K562 (cell line): ENCODE measurements at regions not wholly inside any gene's neighbourhood (a gene's known extent, or its start where the extent isn't known, plus 50 kb on each side); places are given as distances from the start of the nearest gene placed in this dataset.
"Not testable (repeated sequence)": the region's sequence is repeated elsewhere in the genome, so short reads cannot be mapped to it uniquely, and the experiment has no call there.

Experiments
- ATAC-seq: fragments of 200-7000 bp; cut with Tn5 transposase; 3 replicates; pipeline ENCODE4 v1.9.1; 2020; ENCODE audit warnings: moderate library complexity
- BruUV-seq: library from RNA; stranded (reverse); fragments of 400-500 nt; replicated peaks from 2 replicates; lab custom pipeline; 2021; lab: Mats Ljungman, UMichigan
- CTCF ChIA-PET: fragments of 300-600 bp; formaldehyde crosslinking; extraction: SDS; loops from one replicate; lab custom pipeline; 2021; ENCODE audit warnings: low intra/inter-chr PET ratio; lab: Yijun Ruan, JAX
- POLR2A ChIA-PET: fragments of 300-600, 350-650 bp; sonication (Branson Sonifier 250); formaldehyde crosslinking; extraction: SDS; loops from one replicate; lab custom pipeline; 2021; ENCODE audit warnings: antibody characterized with exemption, inconsistent platforms; lab: Yijun Ruan, JAX
- DNase-seq, 4 experiments: peaks; one replicate each; pipeline versions ENCODE4 v3.0.0 to v3.0.0-alpha.2; 2011 to 2018; ENCODE audit warnings: low spot score in 3 of 4, mixed read lengths in 3 of 4; ENCODE audit errors: extremely low read depth in 1 of 4
- FAIRE-seq: peaks from 2 replicates; lab custom pipeline; 2011; peaks lifted over from hg19 to GRCh38; lab: Jason Lieb, UNC
- H2AFZ ChIP-seq: 2 replicates; pipeline ENCODE4 v1.6.0; 2011; ENCODE audit warnings: low read depth, low read length, control low read depth, inconsistent platforms
- H3K27ac ChIP-seq: fragments of 200-600 bp; 3 replicates; pipeline ENCODE4 v1.8.0; 2011; ENCODE audit warnings: low read depth, mild to moderate bottlenecking, control low read depth, inconsistent platforms, low read length, moderate library complexity, mixed read lengths; ENCODE audit errors: extremely low read depth
- H3K27me3 ChIP-seq, 2 experiments: fragments of 300-600 bp in 1 of 2; 2 replicates in 1 of 2; 3 replicates in 1 of 2; pipeline versions ENCODE4 v1.6.0 to v1.8.0; 2011; ENCODE audit warnings: inconsistent platforms in 2 of 2, low read length in 2 of 2, mild to moderate bottlenecking in 1 of 2, mixed read lengths in 1 of 2, moderate library complexity in 1 of 2; ENCODE audit not compliant: control insufficient read depth in 2 of 2, insufficient read depth in 2 of 2
- H3K36me3 ChIP-seq: fragments of 300-600 bp; 3 replicates; pipeline ENCODE4 v1.8.0; 2011; ENCODE audit warnings: mild to moderate bottlenecking, low read length, inconsistent platforms; ENCODE audit not compliant: control insufficient read depth, insufficient read depth
- H3K4me1 ChIP-seq, 2 experiments: fragments of 200-600 bp in 1 of 2; replicated peaks in 1 of 2; 2 replicates in 1 of 2; 3 replicates in 1 of 2; pipeline versions ENCODE4 v1.5.1 to v1.8.0; 2011; ENCODE audit warnings: inconsistent platforms in 2 of 2, low read length in 2 of 2, mild to moderate bottlenecking in 1 of 2, mixed read lengths in 1 of 2, moderate library complexity in 1 of 2; ENCODE audit not compliant: control insufficient read depth in 2 of 2, insufficient read depth in 2 of 2
- H3K4me2 ChIP-seq: 2 replicates; pipeline ENCODE4 v1.6.1; 2011; ENCODE audit warnings: low read length, control low read depth, inconsistent platforms, mixed read lengths; ENCODE audit not compliant: insufficient read depth
- H3K4me3 ChIP-seq: fragments of 200-600 bp; sonication (generic), shearing (Covaris generic); 2 replicates; pipeline ENCODE4 v1.5.1; 2016; ENCODE audit warnings: control low read depth, inconsistent platforms
- H3K79me2 ChIP-seq: fragments of 200-600 bp; 3 replicates; pipeline ENCODE4 v1.8.0; 2011; ENCODE audit warnings: low read length, inconsistent platforms; ENCODE audit not compliant: control insufficient read depth, insufficient read depth
- H3K9ac ChIP-seq, 2 experiments: 2 replicates each; pipeline versions ENCODE4 v1.6.0 to v1.6.1; 2011; ENCODE audit warnings: low read depth in 2 of 2, low read length in 2 of 2, control low read depth in 1 of 2, inconsistent platforms in 1 of 2, mild to moderate bottlenecking in 1 of 2, mixed read lengths in 1 of 2; ENCODE audit not compliant: insufficient read depth in 1 of 2
- H3K9me1 ChIP-seq: one replicate; pipeline ENCODE4 v1.6.0; 2011; ENCODE audit warnings: inconsistent platforms, mild to moderate bottlenecking, low read length, moderate library complexity; ENCODE audit not compliant: control insufficient read depth, insufficient read depth
- H3K9me3 ChIP-seq: replicated peaks from 2 replicates; pipeline ENCODE4 v1.5.1; 2011; ENCODE audit warnings: low read depth, low read length, inconsistent platforms; ENCODE audit not compliant: control insufficient read depth, insufficient read depth
- H4K20me1 ChIP-seq: replicated peaks from 2 replicates; pipeline ENCODE4 v1.6.1; 2011; ENCODE audit warnings: low read length, inconsistent platforms, mixed read lengths; ENCODE audit not compliant: control insufficient read depth, insufficient read depth
- CREB1 ChIP-seq, 2 experiments: sonication (generic) in 1 of 2; formaldehyde crosslinking in 1 of 2; IDR thresholded peaks; 2 replicates each; pipeline versions ENCODE4 v1.6.1 to v1.8.0; 2012 to 2022; ENCODE audit warnings: inconsistent platforms in 1 of 2, mild to moderate bottlenecking in 1 of 2, missing genetic modification reagents in 1 of 2, moderate library complexity in 1 of 2
- CREM ChIP-seq: IDR thresholded peaks from 2 replicates; pipeline ENCODE4 v1.6.1; 2014; ENCODE audit warnings: antibody characterized with exemption, low read depth
- FOSL1 ChIP-seq: fragments of 200-800 bp; sonication (Bioruptor generic); conservative IDR thresholded peaks from 2 replicates; pipeline ENCODE4 v1.6.1; 2016; ENCODE audit warnings: missing genetic modification characterization, missing compliant biosample characterization
- GABPA ChIP-seq: fragments of 200-800 bp; sonication (Bioruptor generic); conservative IDR thresholded peaks from 2 replicates; pipeline ENCODE4 v1.6.1; 2016; ENCODE audit warnings: low read depth, missing genetic modification characterization, missing compliant biosample characterization
- JUND ChIP-seq, 2 experiments: IDR thresholded peaks; 2 replicates in 1 of 2; 3 replicates in 1 of 2; pipeline ENCODE4 v1.6.1; 2011; ENCODE audit warnings: borderline replicate concordance in 2 of 2, low read depth in 2 of 2, low read length in 2 of 2, improper control_type of control experiment in 1 of 2, missing biosample characterization in 1 of 2, missing genetic modification characterization in 1 of 2, missing genetic modification reagents in 1 of 2
- NCOA1 ChIP-seq: fragments of 450-650 bp; IDR thresholded peaks from 2 replicates; pipeline ENCODE4 v1.6.1; 2016; ENCODE audit warnings: low read depth
- WGBS: fragments of 100-300 bp; shearing (Covaris generic); methylation state at CpG from one replicate; pipeline ENCODE4 v1.1.6; 2016; ENCODE audit warnings: low coverage, mixed read lengths; ENCODE audit not compliant: insufficient coverage; ENCODE audit errors: missing lambda C conversion rate; 5-methylcytosine and 5-hydroxymethylcytosine counted together
- in situ Hi-C: fragments of 300-500 bp; cut with MboI; formaldehyde crosslinking; loops from 4 replicates; pipeline ENCODE4 v1.15.0; 2018; ENCODE audit warnings: inconsistent platforms, mixed read lengths
- intact Hi-C: fragments of 100-400 bp; cut with micrococcal nuclease; formaldehyde crosslinking; loops from 2 replicates; pipeline ENCODE4 v1.14.2; 2022

DNA sequence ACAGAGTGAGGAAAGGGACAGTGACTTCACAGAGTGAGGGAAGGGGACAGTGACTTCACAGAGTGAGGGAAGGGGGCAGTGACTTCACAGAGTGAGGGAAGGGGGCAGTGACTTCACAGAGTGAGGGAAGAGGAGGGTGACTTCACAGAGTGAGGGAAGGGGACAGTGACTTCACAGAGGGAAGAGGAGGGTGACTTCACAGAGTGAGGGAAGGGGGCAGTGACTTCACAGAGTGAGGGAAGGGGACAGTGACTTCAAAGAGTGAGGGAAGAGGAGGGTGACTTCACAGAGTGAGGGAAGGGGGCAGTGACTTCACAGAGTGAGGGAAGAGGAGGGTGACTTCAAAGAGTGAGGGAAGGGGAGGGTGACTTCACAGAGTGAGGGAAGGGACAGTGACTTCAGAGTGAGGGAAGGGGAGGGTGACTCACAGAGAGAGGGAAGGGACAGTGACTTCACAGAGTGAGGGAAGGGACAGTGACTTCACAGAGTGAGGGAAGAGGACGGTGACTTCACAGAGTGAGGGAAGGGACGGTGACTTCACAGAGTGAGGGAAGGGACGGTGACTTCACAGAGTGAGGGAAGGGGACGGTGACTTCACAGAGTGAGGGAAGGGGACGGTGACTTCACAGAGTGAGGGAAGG is 142.0 kb upstream of the PITRM1 start:
- H3K4me1 ChIP-seq, result peaks cover 5 to 13% of the 10 kb centered on the region in 2 experiments; a peak in 4 of 5 replicates
- H3K79me2 ChIP-seq, H3K36me3 ChIP-seq, H3K9ac ChIP-seq: not testable (repeated sequence)
- peak; percentile 88 for TF ChIP-seq CREM
- TF ChIP-seq CREB1 (IDR thresholded peaks at IDR 0.05), result peak; percentile 75; the same call in 1 of the 2 replicates
- peak; percentile 75; the same call in 1 of the 2 replicates for TF ChIP-seq CREB1 (CRISPR knock-in tag; IDR thresholded peaks at IDR 0.05)
- peak; percentile 67; the same call in 1 of the 2 replicates for TF ChIP-seq JUND (IDR thresholded peaks at IDR 0.05; ENCODE audit: borderline replicate concordance, low read depth, low read length)
- TF ChIP-seq JUND (tag; IDR thresholded peaks at IDR 0.05; ENCODE audit: borderline replicate concordance, low read depth, low read length), result peak; percentile 61; the same call in 2 of the 3 replicates
- TF ChIP-seq GABPA, result 0 out of 2 replicates have a peak, but pooled peaks have one; percentile 32
- peak; percentile 59 for TF ChIP-seq FOSL1 (tag)
- TF ChIP-seq NCOA1, result 0 out of 2 replicates have a peak, but pooled peaks have one; percentile 7
- TF ChIP-seq, all 486 proteins: peak for 6; not testable (repeated sequence) for 480
- H3K27me3 ChIP-seq, H3K4me3 ChIP-seq, H3K9me3 ChIP-seq, in situ Hi-C loops, BruUV-seq, intact Hi-C loops, H3K4me2 ChIP-seq, H4K20me1 ChIP-seq, FAIRE-seq, POLR2A ChIA-PET, H3K9me1 ChIP-seq, ATAC-seq, CTCF ChIA-PET: not testable (repeated sequence)
- Histone ChIP-seq H3K27ac (peak overlapping the region; percentile 64; the same call in 1 of the 3 replicates), H2AFZ (peak overlapping the region; percentile 54)
- DNase-seq, result peak in 1 of 4 experiments; percentile 44
- 20% methylated on average over 1 of the region's 5 CpGs for WGBS
